ENCODE measurements at regions not wholly inside any gene's neighbourhood (a gene's known extent, or its start where the extent isn't known, plus 50 kb on each side); places are given as distances from the start of the nearest gene placed in this dataset.

- no peak for DNase-seq
Observed at GRCh38 chr4:99712099-99712498, 54.5 kb upstream of the C4orf54 start.

- no peak for DNase-seq
Observed at GRCh38 chr4:99711657-99712056, 54.0 kb upstream of the C4orf54 start.

- no peak for DNase-seq
Observed at GRCh38 chr4:99710681-99711345, 53.2 kb upstream of the C4orf54 start.

GRCh38 chr4:99710020-99710419, 52.4 kb upstream of the C4orf54 start:
- no peak for DNase-seq

GRCh38 chr4:99708551-99708950, 50.9 kb upstream of the C4orf54 start:
- DNase-seq = no peak
